Activated B cell treated with CpG ODN at 0.5 μM for 24 hours (primary cell): ENCODE measurements at regions not wholly inside any gene's neighbourhood (a gene's known extent, or its start where the extent isn't known, plus 50 kb on each side); places are given as distances from the start of the nearest gene placed in this dataset.

Experiments used
- ATAC-seq: fragments of 200-7000 bp; cut with Tn5 transposase; one replicate; pipeline ENCODE4 v1.10.0; 2021; ENCODE audit warnings: low read depth, mild to moderate bottlenecking, moderate library complexity
- CTCF ChIA-PET: fragments of 350-600 bp; sonication (Branson Sonifier 250); formaldehyde crosslinking; loops from one replicate; lab custom pipeline; 2021; ENCODE audit warnings: antibody characterized with exemption; lab: Charles Lee
- POLR2A ChIA-PET: fragments of 350-600 bp; sonication (Branson Sonifier 250); formaldehyde crosslinking; loops from one replicate; lab custom pipeline; 2021; ENCODE audit warnings: antibody characterized with exemption; lab: Charles Lee
- DNase-seq: peaks from one replicate; pipeline ENCODE4 v3.0.0; 2022
- H3K27ac Mint-ChIP-seq: one replicate; pipeline ENCODE4 v1.8.0; 2020; ENCODE audit warnings: mixed read lengths
- H3K27me3 Mint-ChIP-seq: one replicate; pipeline ENCODE4 v1.8.0; 2021; ENCODE audit warnings: mixed read lengths
- H3K36me3 Mint-ChIP-seq: one replicate; pipeline ENCODE4 v1.8.0; 2021; ENCODE audit warnings: low read depth, mixed read lengths
- H3K4me1 Mint-ChIP-seq: one replicate; pipeline ENCODE4 v1.8.0; 2021; ENCODE audit warnings: mixed read lengths
- H3K4me3 Mint-ChIP-seq: one replicate; pipeline ENCODE4 v1.8.0; 2020; ENCODE audit warnings: mild to moderate bottlenecking, mixed read lengths
- H3K9me3 Mint-ChIP-seq: one replicate; pipeline ENCODE4 v1.8.0; 2020; ENCODE audit warnings: mixed read lengths
- intact Hi-C: fragments of 100-400 bp; cut with micrococcal nuclease; formaldehyde crosslinking; loops from one replicate; pipeline ENCODE4 v1.15.1; 2024
- TF ChIP-seq, protein P1 (sequence below): fragments of 200-600 bp; IDR thresholded peaks from one replicate; pipeline ENCODE4 v1.8.0; 2022; ENCODE audit warnings: antibody characterized with exemption, mild to moderate bottlenecking

DNA sequence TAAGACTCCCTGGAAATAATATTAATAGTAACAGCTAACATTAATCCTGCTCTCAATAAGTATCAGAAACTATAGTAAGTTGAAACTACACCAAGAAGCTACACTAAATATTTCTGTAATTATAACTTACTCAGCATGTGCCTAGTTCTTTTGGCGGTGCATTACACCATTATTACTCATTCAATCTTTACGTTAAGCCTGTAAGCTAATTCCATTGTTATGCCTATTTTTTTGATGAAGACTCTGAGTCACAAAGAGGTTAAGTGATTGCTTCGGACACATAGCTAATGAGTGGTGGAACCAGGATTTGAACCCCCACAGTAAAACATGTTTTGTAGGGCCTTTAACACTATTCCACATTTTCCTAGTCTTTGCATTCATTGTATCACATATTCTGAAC lies 111.6 kb downstream of the RASSF10 start:
- DNase-seq, result no peak
- no peaks in the 10 kb centered on the region for H3K4me1 Mint-ChIP-seq
- peaks cover 7% of the 10 kb centered on the region for H3K9me3 Mint-ChIP-seq
- no peak overlapping the region for H3K27ac Mint-ChIP-seq
- peaks cover 13% of the 10 kb centered on the region for H3K27me3 Mint-ChIP-seq
- ChIA-PET POLR2A (no interaction called here), CTCF (no interaction called here)
- no peaks in the 10 kb centered on the region for H3K36me3 Mint-ChIP-seq
- TF ChIP-seq, protein P1, sequence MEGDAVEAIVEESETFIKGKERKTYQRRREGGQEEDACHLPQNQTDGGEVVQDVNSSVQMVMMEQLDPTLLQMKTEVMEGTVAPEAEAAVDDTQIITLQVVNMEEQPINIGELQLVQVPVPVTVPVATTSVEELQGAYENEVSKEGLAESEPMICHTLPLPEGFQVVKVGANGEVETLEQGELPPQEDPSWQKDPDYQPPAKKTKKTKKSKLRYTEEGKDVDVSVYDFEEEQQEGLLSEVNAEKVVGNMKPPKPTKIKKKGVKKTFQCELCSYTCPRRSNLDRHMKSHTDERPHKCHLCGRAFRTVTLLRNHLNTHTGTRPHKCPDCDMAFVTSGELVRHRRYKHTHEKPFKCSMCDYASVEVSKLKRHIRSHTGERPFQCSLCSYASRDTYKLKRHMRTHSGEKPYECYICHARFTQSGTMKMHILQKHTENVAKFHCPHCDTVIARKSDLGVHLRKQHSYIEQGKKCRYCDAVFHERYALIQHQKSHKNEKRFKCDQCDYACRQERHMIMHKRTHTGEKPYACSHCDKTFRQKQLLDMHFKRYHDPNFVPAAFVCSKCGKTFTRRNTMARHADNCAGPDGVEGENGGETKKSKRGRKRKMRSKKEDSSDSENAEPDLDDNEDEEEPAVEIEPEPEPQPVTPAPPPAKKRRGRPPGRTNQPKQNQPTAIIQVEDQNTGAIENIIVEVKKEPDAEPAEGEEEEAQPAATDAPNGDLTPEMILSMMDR, result no peak
- ATAC-seq, result no peak
- no peak overlapping the region for H3K4me3 Mint-ChIP-seq
- intact Hi-C loops, result no loop called here

DNA sequence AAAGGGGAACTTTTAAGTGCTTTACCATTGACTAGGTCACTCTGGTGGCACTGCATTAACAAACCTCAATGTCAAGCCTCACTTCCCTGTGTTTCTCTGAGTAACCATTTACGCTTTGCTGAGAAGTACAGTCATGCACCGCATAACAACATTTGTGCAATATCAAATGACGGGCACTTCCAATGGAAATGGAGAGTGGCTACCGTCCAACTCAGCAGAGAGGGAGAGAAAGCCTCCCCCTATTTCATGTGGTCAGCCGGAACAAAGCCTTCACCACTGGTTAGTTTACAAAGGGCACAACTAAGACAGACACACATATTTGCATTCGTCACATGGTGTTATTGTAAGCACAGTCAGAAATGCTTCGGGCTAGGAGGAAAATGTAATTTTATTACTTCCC lies 117.3 kb downstream of the RASSF10 start:
- TF ChIP-seq, protein P1, result no peak
- H3K27ac Mint-ChIP-seq, result no peak overlapping the region
- DNase-seq (no peak), ATAC-seq (no peak)
- ChIA-PET POLR2A (no interaction called here), CTCF (no interaction called here)
- no peaks in the 10 kb centered on the region for H3K4me1 Mint-ChIP-seq
- intact Hi-C loops, result no loop called here
- no peaks in the 10 kb centered on the region for H3K36me3 Mint-ChIP-seq
- peaks cover 6% of the 10 kb centered on the region for H3K27me3 Mint-ChIP-seq
- peaks cover 11% of the 10 kb centered on the region for H3K9me3 Mint-ChIP-seq
- H3K4me3 Mint-ChIP-seq, result no peak overlapping the region

DNA sequence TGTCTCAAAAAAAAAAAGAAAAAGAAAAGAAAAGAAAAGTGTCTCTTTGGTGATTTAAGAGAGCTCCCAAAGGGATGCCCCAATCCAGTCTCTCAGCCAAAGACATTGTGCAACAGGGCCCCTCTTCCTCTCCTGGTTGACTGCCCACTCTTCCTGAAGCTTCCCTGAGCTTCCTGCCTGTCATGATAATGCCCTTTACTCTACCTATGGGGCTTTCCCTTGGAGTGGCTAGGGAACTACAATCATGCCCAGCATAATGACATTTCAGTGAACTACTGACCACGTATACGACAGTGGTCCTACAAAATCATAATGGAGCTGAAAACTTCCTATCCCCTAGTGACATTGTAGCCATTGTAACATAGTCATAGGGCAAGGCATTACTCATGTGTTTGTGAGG lies 118.0 kb downstream of the RASSF10 start:
- ChIA-PET POLR2A (no interaction called here), CTCF (no interaction called here)
- no peaks in the 10 kb centered on the region for H3K4me1 Mint-ChIP-seq
- DNase-seq, result no peak
- no peaks in the 10 kb centered on the region for H3K36me3 Mint-ChIP-seq
- H3K27ac Mint-ChIP-seq, result no peak overlapping the region
- no peak for ATAC-seq
- H3K9me3 Mint-ChIP-seq, result peaks cover 12% of the 10 kb centered on the region
- peaks cover 4% of the 10 kb centered on the region for H3K27me3 Mint-ChIP-seq
- intact Hi-C loops, result no loop called here
- TF ChIP-seq, protein P1, result no peak
- H3K4me3 Mint-ChIP-seq, result no peak overlapping the region

DNA sequence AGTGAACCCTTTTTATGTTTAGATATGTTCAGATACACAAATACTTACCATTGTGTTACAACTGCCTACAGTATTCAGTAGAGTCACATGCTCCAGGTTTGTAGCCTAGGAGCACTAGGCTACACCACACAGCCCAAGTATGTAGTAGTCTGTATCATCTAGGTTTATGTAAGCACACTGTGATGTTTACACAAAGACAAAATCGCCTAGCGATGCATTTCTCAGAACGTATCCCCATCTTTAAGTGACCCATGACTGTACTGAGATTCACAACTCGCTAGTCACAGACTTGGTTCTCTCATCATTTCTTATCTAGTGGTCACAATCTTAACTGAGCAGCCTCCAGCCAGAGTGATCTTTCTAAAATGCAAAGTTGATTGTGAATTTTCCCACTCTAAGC lies 119.2 kb downstream of the RASSF10 start:
- Mint-ChIP-seq H3K27ac (no peak overlapping the region), H3K36me3 (no peaks in the 10 kb centered on the region), H3K9me3 (peaks cover 10% of the 10 kb centered on the region), H3K4me3 (no peak overlapping the region), H3K27me3 (no peaks in the 10 kb centered on the region), H3K4me1 (no peaks in the 10 kb centered on the region)
- ATAC-seq (no peak), DNase-seq (no peak)
- TF ChIP-seq, protein P1, result no peak
- intact Hi-C loops, result no loop called here
- ChIA-PET CTCF (no interaction called here), POLR2A (no interaction called here)

DNA sequence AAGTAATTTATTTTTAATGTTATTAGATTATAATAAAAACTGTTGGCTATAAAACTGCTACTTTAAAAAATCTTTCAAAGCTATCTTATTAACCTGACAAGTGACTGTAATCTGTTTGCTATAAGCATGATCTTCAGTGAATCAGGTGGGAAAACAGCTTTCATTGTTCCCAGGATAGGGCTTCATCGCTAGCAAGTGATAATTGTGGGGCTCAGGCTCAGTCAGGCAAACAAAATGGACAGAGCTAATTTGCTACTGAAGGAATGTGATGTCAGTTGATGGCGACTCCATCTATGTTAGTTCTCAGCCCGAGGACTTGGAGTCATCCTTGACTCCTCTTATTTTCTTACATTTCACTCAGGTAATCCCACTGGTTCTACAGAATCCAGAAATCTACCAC lies 125.0 kb downstream of the RASSF10 start:
- intact Hi-C loops, result no loop called here
- Mint-ChIP-seq H3K27ac (no peak overlapping the region), H3K27me3 (peaks cover 3% of the 10 kb centered on the region), H3K4me1 (no peaks in the 10 kb centered on the region), H3K9me3 (peaks cover 7% of the 10 kb centered on the region), H3K36me3 (no peaks in the 10 kb centered on the region), H3K4me3 (no peak overlapping the region)
- TF ChIP-seq, protein P1, result no peak
- ATAC-seq (no peak), DNase-seq (no peak)
- CTCF ChIA-PET, result no interaction called here
- POLR2A ChIA-PET, result no interaction called here
